SW 1271 (cell line): ENCODE measurements at regions not wholly inside any gene's neighbourhood (a gene's known extent, or its start where the extent isn't known, plus 50 kb on each side); places are given as distances from the start of the nearest gene placed in this dataset.
A peak's percentile ranks its signal among the peaks of the same experiment; 100 is the strongest.

ENCODE experiments used
- DNase-seq, 2 experiments: peaks; one replicate each; lab custom pipeline; 2025; lab: John Stamatoyannopoulos, UW

DNA sequence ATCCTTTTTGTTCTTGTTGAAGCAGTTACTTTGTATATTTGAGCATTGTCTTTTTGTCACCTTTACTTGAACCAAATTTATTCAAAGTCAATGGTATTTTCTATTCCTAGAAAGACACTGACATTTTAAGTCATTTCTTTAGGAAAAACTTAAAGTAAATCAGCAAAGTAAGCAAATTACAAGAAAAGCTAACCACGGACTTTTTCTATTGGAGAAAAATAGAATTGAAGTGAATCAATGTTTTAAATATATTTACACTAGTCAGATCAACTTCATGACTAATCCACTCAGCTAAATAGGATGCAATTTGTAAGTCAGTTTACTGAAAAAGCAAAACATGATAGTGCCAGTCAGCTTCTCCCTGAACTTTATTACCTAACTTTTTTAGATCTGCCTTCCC, 733.8 kb upstream of the ALCAM start:
- DNase-seq = no peak

DNA sequence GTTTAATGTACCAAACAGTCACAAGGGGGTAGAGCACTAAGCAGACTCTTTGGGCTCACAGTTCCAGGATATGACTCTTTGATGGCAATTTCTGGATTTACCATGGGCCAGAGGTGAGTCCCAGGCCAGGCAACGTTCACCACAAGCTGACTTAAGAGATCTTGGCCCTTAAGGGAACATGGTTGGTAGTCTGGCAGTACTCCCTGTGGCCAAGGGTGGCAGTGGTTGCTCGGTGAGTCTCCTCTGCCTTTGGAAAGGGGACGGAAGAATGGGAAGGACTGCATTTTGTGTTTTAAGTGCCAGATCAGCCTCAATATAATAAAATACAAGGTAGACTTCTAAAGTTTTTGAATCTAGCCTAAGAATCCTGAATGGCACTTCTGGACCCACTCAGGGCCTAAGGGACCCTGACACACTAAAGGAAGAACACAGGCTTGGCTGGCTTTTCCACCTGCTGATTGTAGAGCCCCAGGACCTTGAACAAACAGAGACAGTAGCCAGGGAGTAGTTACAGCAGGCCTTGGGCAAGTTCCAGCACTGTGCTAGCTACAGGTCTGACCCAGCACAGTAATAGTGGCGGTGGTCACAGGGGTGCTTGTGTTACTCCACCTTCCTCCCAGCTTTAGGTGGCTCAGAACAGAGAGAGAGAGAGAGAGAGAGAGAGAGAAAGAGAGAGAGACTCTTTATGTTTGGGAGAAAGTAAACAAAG, 730.7 kb upstream of the ALCAM start:
- DNase-seq = peak in 1 of 2 experiments; percentile 1

DNA sequence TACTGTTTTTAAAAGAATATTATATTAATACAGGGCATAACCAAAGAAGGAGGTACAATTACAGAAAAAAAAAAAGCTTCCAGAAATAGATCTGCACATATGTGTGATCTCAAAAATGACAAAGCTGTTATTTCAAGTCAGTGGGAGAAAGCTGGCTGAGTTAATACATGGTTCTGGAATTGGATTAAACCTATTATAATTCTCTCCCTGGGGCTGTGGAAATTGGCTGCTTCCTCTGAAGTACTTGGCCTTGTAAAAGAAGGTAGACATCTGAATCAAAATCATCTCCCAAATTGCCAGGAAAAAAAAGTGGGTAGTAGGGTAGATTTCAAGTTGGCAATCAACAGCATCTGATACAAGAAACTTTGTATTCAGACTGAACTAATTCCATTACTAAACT, 723.9 kb upstream of the ALCAM start:
- DNase-seq = no peak

DNA sequence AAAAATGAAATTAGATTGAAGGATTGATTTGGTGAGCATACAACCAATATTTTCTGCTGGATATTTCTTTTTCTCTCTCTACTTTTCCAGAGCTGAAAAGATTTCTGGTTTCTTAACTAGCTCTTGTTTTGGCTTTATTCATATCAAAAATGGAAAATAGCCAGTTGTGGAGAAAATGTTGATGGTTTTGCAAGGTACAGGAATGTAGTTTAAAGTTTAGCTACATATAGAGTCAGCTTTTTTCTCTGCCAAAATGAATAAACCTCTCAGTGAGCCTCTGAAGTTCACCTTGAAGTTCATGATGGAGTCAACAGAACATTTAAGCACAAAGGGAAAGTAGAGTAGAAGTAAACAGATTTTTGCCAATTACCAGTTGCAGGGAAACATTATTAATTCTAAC, 720.5 kb upstream of the ALCAM start:
- DNase-seq = no peak

DNA sequence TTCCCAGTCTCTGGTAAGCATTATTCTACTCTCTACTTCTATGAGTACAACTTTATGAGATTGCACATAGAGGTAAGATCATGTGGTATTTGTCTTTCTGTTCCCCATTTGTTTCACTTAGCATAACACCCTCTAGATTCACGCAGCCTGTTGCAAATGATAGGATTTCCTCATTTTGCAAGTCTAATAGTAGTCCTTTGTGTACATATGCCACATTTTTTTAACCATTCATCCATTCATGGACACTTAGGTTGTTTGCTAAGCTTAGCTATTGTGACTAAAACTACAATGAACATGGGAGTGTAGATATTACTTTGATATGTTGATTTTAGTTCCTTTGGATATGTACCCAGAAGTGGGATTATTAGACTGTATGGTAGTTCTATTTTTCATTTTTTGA, 717.9 kb upstream of the ALCAM start:
- DNase-seq = no peak

DNA sequence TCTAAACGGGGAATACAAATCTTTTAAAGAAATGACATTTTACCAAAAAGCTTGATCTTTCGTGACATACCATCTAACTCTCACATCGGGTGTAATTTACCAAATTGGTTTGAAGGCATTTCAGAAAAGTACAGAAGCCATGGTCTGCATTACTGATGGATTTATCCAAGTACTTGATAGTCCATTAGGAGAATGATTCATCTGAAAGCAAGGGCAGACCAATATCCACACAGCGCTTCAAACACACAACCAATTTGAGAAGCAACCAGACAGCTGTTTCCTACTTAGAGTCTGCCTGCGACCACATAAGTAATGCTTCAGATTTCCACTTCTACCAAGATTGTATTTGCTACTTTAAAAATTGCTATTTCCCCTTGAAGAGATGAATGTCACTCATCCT, 697.6 kb upstream of the ALCAM start:
- DNase-seq = no peak

DNA sequence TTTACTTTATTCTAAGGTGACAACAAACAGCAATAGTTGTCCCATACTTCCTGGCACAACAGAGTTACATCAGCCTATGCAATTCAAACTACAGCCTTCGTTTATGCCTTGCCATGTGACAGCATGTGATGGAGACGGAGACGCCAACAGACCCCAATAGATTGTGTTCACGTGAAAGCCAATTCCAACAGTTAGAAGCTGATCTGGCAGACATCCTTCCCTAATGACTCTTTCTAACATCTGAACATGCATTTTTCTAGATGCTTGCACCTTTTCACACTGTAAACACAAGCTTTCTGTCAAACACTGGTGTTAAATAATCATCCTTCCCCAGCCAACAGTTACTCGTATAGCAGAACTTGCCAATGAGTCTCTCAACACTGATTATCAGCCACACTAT, 694.4 kb upstream of the ALCAM start:
- no peak for DNase-seq

DNA sequence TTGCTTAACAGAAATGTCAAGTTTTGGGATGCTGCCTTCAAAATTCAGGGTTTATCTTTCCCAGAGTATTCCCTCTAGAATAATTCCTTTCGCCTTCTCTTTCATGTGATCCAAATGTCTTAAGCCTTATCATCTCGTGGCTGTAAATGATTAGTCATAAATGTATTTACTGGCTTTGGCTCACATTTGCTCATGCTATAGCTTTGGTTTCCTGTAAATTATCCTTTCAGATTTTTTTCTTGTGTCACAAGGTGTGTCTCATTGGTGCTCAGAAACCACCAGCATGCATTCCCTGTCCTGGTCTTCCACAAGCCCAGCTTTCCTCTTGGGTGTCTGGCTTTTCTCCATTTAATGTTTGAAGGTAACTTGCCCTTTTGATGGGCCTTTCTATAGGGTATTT, 692.7 kb upstream of the ALCAM start:
- no peak for DNase-seq

DNA sequence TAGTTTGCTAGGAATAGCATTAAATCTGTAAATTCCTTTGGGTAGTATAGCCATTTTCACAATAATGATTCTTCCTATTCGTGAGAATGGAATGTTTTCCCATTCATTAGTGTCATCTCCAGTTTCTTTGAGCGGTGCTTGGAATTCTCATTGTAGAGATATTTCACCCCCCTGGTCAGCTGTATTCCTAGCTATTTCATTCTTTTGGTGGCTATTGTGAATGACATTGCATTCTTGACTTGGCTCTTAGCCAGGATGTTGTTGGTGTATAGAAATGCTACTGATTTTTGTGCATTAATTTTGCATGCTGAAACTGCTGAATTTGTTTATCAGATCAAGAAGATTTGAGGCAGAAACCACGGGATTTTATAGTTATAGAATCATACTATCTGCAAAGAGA, 690.5 kb upstream of the ALCAM start:
- DNase-seq = no peak

DNA sequence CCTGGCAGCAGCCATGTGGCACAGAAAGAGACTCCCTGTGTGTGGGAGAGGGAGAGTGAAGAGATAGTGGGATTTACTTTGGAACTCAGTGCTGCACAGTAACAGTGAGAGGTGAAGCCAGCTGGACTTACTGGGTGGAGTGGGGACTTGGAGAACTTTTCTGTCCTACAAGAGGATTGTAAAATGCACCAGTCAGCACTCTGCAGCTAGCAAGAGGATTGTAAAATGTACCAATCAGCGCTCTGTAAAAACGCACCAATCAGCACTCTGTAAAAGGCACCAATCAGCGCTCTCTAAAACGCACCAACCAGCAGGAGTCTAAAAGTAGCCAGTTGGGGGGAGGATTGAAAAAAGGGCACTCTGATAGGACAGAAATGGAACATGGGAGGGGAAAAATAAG, 688.8 kb upstream of the ALCAM start:
- no peak for DNase-seq

DNA sequence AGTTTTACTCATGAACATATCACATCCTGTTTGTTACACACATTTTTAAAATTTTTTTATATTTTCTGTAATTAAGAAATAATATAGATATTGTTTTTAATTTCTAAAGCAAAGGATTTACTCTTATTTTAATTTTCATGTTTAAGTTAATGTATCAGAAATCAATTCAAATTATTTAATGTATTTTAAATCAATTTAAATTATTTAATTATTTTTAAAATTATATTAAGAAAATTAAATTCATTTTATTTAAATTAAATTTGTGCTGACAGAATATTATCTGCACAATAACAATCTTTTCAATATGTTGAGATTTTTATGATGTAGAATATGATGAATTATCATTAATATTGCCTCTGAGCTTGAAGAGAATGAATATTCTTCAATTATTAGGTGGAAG, 681.2 kb upstream of the ALCAM start:
- no peak for DNase-seq

DNA sequence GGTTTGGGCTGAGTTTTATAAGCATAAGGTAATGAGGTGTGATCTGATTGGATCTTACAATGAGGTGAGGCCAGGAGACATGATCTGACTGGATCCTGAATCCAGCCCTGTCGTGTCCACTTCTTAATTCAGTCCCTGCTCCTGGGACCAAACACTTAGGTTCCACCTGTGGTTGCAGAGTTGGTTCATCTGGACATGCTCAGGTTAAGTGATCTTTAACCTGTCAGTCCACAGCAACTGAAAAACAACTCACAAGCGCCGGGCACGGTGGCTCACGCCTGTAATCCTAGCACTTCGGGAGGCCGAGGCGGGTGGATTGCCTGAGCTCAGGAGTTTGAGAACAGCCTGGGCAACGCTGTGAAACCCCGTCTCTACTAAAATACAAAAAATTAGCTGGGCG, 679.3 kb upstream of the ALCAM start:
- no peak for DNase-seq

DNA sequence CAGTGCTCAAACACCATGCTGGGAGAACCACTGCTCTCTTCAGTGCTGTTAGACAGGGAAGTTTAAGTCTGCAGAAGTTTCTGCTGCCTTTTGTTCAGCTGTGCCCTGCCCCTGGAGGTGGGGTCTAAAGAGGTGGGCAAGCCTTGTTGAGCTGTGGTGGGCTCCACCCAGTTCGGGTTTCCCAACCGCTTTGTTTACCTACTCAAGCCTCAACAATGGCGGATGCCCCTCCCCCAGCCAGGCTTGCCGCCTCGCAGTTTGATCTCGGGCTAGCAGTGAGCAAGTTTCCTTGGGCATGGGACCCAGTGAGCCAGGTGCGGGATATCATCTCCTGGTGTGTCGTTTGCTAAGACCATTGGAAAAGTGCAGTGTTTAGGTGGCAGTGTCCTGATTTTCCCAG, 670.2 kb upstream of the ALCAM start:
- DNase-seq = no peak

DNA sequence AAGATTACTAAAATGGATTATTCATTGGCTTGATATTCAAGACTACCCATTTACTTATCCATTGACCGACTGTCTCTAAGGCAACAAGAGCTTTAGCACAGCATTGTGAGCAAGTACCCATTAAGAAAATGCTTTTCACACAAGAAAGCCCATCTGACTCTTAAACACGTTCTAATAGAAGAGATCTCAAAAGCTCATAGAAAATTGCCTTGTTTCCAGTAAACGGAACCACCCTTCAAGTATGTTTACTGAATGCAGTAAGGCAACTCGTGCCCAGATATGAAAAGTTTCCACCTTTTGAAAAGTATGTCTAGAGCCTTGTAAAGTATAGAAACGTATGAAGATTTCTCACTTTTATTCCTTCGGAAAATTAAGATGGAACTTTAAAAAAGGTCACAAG, 655.3 kb upstream of the ALCAM start:
- DNase-seq = no peak

DNA sequence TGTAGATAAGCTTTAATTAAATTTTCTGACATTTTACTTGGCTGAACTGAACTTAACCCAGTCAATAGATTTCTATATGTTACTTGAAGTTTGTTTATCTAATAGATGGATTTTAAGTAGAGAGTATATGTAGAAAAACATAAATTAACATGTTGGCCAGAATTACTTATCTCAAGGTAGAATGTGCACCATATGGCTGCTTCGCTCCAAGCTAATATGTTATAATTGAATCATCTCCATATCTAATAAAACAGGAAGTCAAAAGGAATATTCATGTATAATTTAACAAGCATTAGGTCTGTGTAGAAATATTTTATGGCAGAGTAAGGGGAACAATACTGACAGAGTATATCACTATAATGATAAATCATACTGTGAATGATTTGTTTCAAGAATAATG, 650.7 kb upstream of the ALCAM start:
- DNase-seq = no peak

DNA sequence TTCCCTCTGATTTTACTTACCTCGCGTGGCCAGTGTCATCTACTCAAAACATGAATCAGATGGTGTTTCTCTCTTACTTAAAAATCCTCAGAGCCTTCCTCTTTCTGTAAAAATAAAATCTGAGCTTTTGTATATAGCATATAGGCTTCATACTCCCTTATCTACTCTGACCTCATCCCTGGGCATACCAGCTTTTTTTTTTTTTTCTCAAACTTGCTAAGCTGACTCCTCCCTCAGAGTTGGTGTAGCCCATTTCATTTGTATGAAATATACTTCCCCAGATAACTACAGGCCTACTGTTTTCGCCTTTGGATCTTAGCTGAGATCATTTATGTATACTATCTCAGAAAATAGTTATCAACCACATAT, 648.9 kb upstream of the ALCAM start:
- no peak for DNase-seq

DNA sequence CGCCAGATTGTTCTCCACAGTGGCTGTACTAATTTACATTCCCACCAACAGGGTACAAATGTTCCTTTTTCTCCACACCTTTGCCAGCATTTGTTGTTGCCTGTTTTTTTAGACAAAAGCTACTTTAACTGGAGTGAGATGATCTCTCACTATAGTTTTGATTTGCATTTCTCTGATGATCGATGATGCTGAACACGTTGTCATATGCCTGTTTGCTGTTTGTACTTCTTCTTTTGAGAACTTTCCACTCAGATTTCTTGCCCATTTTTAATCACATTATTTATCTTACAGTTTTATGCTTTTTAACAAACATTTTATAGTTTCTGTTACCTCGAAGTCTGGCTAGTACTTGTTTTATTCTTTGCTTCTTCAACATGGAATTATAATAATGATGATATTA, 643.7 kb upstream of the ALCAM start:
- no peak for DNase-seq

DNA sequence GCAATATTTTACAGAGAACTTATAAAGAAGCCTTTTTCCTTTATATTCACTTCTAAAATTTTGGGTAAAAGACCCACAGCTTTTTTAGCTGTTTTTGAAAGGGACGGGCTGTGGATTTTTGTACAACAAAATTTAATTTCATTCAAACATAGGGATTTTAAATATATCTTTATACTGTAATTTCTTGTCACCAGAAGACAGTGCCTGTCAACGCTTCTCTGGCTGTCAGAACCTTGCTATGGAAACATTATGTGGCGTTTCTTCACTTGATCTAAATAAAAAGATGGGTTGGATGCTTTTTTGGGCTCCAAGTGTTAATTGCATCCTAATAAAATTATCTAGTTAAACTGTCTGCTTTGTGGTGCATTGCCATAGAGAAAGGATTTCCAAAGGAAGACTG, 635.6 kb upstream of the ALCAM start:
- DNase-seq = no peak

DNA sequence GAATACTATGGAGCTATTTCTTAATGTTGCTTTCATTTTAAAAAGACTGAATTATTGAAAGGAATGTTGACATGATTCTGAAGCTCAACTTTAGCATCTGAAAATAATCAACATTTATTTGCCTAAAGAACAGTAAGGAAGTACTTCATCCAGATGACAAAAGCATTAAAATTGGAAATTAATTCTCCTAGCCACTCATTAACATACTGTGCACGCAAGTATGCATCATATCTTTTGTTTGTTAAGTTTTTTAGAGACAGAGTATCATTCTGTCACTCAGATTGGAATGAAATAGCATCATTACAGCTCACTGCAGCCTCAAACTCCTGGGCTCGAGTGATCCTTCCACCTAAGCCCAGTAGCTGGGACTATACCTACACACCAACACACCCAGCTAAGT, 632.1 kb upstream of the ALCAM start:
- DNase-seq = no peak

DNA sequence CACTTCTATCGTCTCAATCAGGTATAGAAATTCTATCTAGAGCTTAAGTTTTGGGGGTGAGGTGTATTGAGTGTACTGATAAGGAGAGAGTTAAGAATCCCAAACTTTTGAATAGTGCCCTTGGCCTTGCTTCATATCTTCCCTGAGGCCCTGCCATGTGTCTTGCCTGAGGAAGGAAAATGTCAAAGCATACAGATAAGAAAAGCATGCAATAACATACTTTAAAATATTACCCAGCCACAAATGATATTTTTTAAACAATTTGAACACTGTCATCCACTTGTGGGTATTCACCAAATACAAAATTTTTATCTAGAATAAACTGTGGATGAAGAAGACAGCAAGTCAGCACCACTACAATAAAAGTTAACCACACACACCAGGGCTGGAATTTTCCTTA, 631.0 kb upstream of the ALCAM start:
- DNase-seq = no peak

DNA sequence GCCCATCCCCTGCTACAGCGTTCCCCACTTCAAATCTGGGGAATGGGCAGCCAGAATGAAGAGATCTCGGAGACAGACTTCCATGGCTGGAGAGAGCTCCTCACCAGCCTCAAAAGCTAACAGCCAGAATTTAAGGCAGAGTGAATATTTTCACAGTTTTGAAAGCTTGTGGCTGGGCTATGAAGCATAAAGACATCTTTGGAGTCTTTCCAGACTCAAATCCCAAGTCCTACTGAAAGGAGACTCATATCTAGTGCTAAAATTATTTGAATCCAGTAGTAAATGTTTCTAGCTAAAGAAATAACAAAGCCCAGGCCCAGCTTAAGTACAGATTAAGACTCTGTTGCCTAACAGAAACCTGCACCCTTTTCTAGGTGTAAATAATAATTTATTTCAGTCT, 628.4 kb upstream of the ALCAM start:
- no peak for DNase-seq

DNA sequence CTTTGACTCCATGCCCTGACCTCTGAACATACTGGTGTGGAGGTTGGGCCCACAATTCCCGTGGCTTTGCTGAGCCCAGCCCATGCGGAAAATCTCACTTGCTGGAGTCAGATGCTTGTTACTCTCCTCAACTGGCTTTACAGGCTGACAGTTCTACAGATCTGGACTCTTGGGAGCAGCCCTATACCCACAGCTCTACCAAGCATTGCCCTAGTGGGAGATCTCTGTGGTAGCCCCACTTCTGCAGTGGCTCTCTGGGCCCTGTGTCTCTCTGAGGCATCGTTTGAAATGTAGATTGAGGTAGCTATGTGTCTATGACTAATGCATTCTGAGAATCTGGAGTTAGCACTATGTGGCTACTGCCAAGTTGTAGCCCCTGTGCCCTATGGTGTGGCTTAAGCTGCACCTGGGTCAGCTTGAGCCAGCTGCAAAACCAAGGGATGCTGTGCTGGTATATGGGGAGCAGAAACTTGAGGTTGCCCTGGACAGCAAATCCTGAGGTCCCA, 625.8 kb upstream of the ALCAM start:
- no peak for DNase-seq

DNA sequence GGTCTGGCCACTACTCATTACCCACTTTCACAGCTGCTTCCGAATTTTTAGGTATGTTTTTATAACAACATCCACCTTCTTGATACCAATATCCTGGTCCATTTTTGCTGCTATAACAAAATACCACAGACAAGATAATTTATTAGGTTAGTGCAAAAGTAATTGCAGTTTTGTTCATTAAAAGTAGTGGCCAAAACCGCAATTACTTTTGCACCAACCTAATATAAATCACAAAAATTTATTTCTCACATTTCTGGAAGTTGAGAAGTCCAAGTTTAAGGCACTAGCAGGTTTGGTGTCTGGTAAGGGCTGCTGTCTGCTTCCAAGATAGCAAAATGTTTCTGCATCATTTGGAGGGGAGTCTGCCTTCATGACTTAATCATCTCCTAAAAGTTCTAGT, 624.7 kb upstream of the ALCAM start:
- DNase-seq = no peak

DNA sequence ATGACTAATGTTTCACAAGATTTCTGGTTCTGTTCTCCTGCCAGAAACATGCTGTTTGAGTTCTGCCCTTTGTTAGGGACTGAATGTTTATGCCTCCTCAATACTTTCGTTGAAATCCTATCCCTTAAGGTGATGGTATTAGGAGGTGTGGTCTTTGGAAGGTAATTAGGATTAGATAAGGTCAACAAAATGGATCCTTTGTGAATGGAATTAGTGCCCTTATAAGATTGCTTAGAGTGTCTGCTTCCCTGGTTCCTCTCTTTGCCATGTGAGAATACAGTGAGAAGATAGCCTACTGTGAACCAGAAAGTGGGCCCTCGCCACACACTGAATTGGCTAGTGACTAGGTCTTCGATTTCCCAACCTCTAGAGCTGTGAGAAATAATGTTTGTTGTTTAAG, 621.4 kb upstream of the ALCAM start:
- no peak for DNase-seq

DNA sequence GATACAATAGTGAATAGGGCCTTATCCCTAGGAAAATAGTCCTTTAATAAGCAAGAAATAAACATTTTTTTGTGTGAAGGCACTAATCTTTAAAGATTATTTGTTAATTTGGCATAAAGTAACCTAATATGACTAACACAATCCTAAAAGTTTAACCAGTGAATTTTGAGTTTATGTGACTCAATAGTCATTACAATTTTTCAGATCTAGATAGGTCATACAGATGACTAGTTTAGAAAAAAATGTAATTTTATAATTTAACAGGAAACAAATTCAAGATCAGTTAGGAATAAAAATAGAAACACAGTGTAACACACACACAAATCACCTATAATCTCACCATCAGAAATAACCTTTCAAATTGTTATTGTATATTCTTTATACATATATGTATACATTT, 620.7 kb upstream of the ALCAM start:
- DNase-seq = no peak
